ENCODE measurements at regions not wholly inside any gene's neighbourhood (a gene's known extent, or its start where the extent isn't known, plus 50 kb on each side); places are given as distances from the start of the nearest gene placed in this dataset.

- ChIA-PET CTCF (ENCODE audit: low intra/inter-chr PET ratio, low total read pairs) (no interaction called here), POLR2A (no interaction called here)
- Histone ChIP-seq H3K9ac (ENCODE audit: insufficient read depth, low read depth, low read length) (no peak overlapping the region), H2AFZ (ENCODE audit: low read length) (no peak overlapping the region), H4K20me1 (ENCODE audit: insufficient read depth, low read length) (no peaks in the 10 kb centered on the region), H3K9me3 (ENCODE audit: low read length) (no peaks in the 10 kb centered on the region), H3K27me3 (ENCODE audit: control insufficient read depth in 1 of 2, insufficient read depth in 2 of 2, low read length in 2 of 2) (no peaks in the 10 kb centered on the region), H3K79me2 (ENCODE audit: insufficient read depth, low read length) (no peaks in the 10 kb centered on the region), H3K27ac (ENCODE audit: extremely low read length, insufficient read depth, low read length) (no peak overlapping the region), H3K4me2 (ENCODE audit: low read depth, low read length) (peak overlapping the region; percentile 79), H3K4me3 (replicated peaks in 1 of 3; ENCODE audit: insufficient read depth in 1 of 3, low read depth in 2 of 3, low read length in 3 of 3) (peak overlapping the region in 2 of 3 experiments; percentile 35 to 46; a peak in 2 of 6 replicates), H3K4me1 (ENCODE audit: insufficient read depth, low read length) (peaks cover 26% of the 10 kb centered on the region), H3K36me3 (replicated peaks in 1 of 2; ENCODE audit: control insufficient read depth in 1 of 2, insufficient read depth in 2 of 2, low read length in 2 of 2) (no peaks in the 10 kb centered on the region)
- no TSS peak for BruUV-seq (replicated peaks)
- intact Hi-C loops (cut with micrococcal nuclease; ENCODE audit: unreplicated experiment): loop anchor here (5.0 kb wide), 1 partner anchor 1108 kb away; no protein-coding TSS in a partner anchor
- no peak for TF ChIP-seq ZNF788 (CRISPR knock-in tag; IDR thresholded peaks at IDR 0.05; ENCODE audit: borderline replicate concordance)
- TF ChIP-seq HNRNPK (IDR thresholded peaks at IDR 0.05; ENCODE audit: low read depth, low read length, poor library complexity, severe bottlenecking): peak; percentile 77
- WGBS (ENCODE audit: low lambda C conversion rate): 6% methylated on average over 3 of the region's 3 CpGs
- in situ Hi-C loops (cut with HindIII; ENCODE audit: extremely low pct_ligation_motif_present, low pct_unique_long_range_greater_than_20kb): no loop called here
- FAIRE-seq: no peak
- DNase-seq (ENCODE audit: low spot score): no peak
- ATAC-seq: no peak
These were observed 119.4 kb upstream of the ADCY1 start for GRCh38 chr7:45454771-45455170.

DNA sequence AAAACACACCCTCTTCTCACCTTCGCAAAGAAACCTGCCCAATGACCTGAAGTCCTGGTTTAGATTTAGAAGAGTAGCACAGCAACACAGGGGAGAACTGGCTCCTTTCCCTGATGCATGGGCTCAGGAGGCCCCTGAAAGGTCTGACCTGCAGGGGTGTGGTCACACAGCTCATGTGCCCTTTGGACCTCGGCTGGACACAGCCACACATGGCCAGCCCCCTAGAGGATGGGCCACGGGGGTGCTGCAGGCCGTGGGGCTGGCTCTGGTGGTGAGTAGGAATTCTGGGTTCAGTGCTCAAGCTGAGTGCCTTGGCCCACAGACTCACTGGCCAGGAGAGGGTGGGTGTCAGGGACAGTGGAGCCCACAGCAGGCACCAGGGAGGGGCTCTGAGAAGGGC lies 118.5 kb upstream of the ADCY1 start:
- Histone ChIP-seq H3K9ac (ENCODE audit: insufficient read depth, low read depth, low read length) (no peak overlapping the region; the same call in 1 of the 2 replicates), H3K4me3 (replicated peaks in 1 of 3; ENCODE audit: insufficient read depth in 1 of 3, low read depth in 2 of 3, low read length in 3 of 3) (peak overlapping the region; percentile 3 to 46 (median 35); a peak in 3 of 6 replicates), H3K4me2 (ENCODE audit: low read depth, low read length) (peak overlapping the region; percentile 79), H3K27me3 (ENCODE audit: control insufficient read depth in 1 of 2, insufficient read depth in 2 of 2, low read length in 2 of 2) (no peaks in the 10 kb centered on the region), H3K4me1 (ENCODE audit: insufficient read depth, low read length) (peaks cover 26% of the 10 kb centered on the region), H2AFZ (ENCODE audit: low read length) (no peak overlapping the region), H3K27ac (ENCODE audit: extremely low read length, insufficient read depth, low read length) (no peak overlapping the region), H3K9me3 (ENCODE audit: low read length) (no peaks in the 10 kb centered on the region), H4K20me1 (ENCODE audit: insufficient read depth, low read length) (no peaks in the 10 kb centered on the region), H3K36me3 (replicated peaks in 1 of 2; ENCODE audit: control insufficient read depth in 1 of 2, insufficient read depth in 2 of 2, low read length in 2 of 2) (no peaks in the 10 kb centered on the region), H3K79me2 (ENCODE audit: insufficient read depth, low read length) (no peaks in the 10 kb centered on the region)
- FAIRE-seq (peak; percentile 37), DNase-seq (ENCODE audit: low spot score) (peak; percentile 55), ATAC-seq (peak; percentile 97)
- BruUV-seq (replicated peaks): no TSS peak
- intact Hi-C loops (cut with micrococcal nuclease; ENCODE audit: unreplicated experiment): no loop called here
- ChIA-PET CTCF (ENCODE audit: low intra/inter-chr PET ratio, low total read pairs) (no interaction called here), POLR2A (no interaction called here)
- in situ Hi-C loops (cut with HindIII; ENCODE audit: extremely low pct_ligation_motif_present, low pct_unique_long_range_greater_than_20kb): no loop called here
- 0% methylated on average over 1 of the region's 4 CpGs for WGBS (ENCODE audit: low lambda C conversion rate)
- TF ChIP-seq ZNF776 (CRISPR knock-in tag; IDR thresholded peaks at IDR 0.05) (no peak), ZNF609 (CRISPR knock-in tag; IDR thresholded peaks at IDR 0.05; ENCODE audit: borderline replicate concordance) (no peak), TERF1 (CRISPR knock-in tag; IDR thresholded peaks at IDR 0.05) (no peak), ZNF496 (CRISPR knock-in tag; IDR thresholded peaks at IDR 0.05; ENCODE audit: insufficient replicate concordance) (no peak), ZNF83 (CRISPR knock-in tag; IDR thresholded peaks at IDR 0.05; ENCODE audit: borderline replicate concordance) (no peak), DMAP1 (CRISPR knock-in tag; IDR thresholded peaks at IDR 0.05) (0 out of 2 replicates have a peak, but pooled peaks have one; percentile 21), XBP1 (CRISPR knock-in tag; IDR thresholded peaks at IDR 0.05) (no peak)
- TF ChIP-seq, protein P1, sequence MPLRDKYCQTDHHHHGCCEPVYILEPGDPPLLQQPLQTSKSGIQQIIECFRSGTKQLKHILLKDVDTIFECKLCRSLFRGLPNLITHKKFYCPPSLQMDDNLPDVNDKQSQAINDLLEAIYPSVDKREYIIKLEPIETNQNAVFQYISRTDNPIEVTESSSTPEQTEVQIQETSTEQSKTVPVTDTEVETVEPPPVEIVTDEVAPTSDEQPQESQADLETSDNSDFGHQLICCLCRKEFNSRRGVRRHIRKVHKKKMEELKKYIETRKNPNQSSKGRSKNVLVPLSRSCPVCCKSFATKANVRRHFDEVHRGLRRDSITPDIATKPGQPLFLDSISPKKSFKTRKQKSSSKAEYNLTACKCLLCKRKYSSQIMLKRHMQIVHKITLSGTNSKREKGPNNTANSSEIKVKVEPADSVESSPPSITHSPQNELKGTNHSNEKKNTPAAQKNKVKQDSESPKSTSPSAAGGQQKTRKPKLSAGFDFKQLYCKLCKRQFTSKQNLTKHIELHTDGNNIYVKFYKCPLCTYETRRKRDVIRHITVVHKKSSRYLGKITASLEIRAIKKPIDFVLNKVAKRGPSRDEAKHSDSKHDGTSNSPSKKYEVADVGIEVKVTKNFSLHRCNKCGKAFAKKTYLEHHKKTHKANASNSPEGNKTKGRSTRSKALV (CRISPR knock-in tag; IDR thresholded peaks at IDR 0.05): no peak
